OCI-LY1 (cell line): ENCODE measurements at regions not wholly inside any gene's neighbourhood (a gene's known extent, or its start where the extent isn't known, plus 50 kb on each side); places are given as distances from the start of the nearest gene placed in this dataset.

Experiments
- EZH2 ChIP-seq: fragments of 200-600 bp; sonication (generic), shearing (Covaris generic); IDR thresholded peaks from 2 replicates; pipeline ENCODE4 v1.8.0; 2017; ENCODE audit warnings: borderline replicate concordance, mixed run types, mild to moderate bottlenecking, antibody characterized with exemption, low read length, moderate library complexity, mixed read lengths
- TF ChIP-seq, protein P1 (sequence below): fragments of 200-600 bp; sonication (generic), shearing (Covaris generic); IDR thresholded peaks from 2 replicates; pipeline ENCODE4 v1.5.1; 2017; ENCODE audit warnings: mild to moderate bottlenecking, antibody characterized with exemption, low read length, moderate library complexity, mixed read lengths

DNA sequence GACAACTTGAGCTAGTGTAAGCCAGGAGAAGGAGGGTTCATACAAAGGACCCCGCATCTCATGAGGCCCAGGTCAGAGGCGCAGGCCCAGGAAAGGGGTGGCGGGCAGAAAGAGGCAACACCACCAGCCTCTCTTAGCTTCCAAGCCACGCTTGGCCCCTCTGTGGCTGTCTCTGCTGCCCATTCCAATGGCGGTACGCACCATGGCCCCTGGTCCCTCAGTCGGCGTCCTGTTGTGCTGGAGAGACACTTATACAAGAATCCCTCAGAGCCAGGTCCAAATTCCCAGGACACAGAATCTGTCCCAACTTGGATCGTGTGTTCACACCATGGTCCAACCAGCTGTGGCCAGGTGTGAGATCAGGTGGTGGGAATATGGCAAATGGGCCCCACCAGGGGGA lies 127.0 kb upstream of the CDH4 start:
- TF ChIP-seq EZH2, result no peak
- TF ChIP-seq, protein P1, sequence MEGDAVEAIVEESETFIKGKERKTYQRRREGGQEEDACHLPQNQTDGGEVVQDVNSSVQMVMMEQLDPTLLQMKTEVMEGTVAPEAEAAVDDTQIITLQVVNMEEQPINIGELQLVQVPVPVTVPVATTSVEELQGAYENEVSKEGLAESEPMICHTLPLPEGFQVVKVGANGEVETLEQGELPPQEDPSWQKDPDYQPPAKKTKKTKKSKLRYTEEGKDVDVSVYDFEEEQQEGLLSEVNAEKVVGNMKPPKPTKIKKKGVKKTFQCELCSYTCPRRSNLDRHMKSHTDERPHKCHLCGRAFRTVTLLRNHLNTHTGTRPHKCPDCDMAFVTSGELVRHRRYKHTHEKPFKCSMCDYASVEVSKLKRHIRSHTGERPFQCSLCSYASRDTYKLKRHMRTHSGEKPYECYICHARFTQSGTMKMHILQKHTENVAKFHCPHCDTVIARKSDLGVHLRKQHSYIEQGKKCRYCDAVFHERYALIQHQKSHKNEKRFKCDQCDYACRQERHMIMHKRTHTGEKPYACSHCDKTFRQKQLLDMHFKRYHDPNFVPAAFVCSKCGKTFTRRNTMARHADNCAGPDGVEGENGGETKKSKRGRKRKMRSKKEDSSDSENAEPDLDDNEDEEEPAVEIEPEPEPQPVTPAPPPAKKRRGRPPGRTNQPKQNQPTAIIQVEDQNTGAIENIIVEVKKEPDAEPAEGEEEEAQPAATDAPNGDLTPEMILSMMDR, result no peak
